Activated naive CD8-positive, alpha-beta T cell treated with anti-CD3 and anti-CD28 coated beads for 36 hours (primary cell): ENCODE measurements at regions not wholly inside any gene's neighbourhood (a gene's known extent, or its start where the extent isn't known, plus 50 kb on each side); places are given as distances from the start of the nearest gene placed in this dataset.

Experiments used
- DNase-seq: peaks from one replicate; pipeline ENCODE4 v3.0.0; 2021
- H3K27ac Mint-ChIP-seq: one replicate; pipeline ENCODE4 v1.8.0; 2022; ENCODE audit warnings: mild to moderate bottlenecking, moderate library complexity, mixed read lengths
- H3K27me3 Mint-ChIP-seq: one replicate; pipeline ENCODE4 v1.8.0; 2022; ENCODE audit warnings: mild to moderate bottlenecking, mixed read lengths
- H3K36me3 Mint-ChIP-seq: one replicate; pipeline ENCODE4 v1.8.0; 2021; ENCODE audit warnings: mild to moderate bottlenecking, mixed read lengths
- H3K4me1 Mint-ChIP-seq: one replicate; pipeline ENCODE4 v1.8.0; 2021; ENCODE audit warnings: mixed read lengths
- H3K4me3 Mint-ChIP-seq: one replicate; pipeline ENCODE4 v1.8.0; 2022; ENCODE audit warnings: mild to moderate bottlenecking, moderate library complexity, mixed read lengths
- H3K9me3 Mint-ChIP-seq: one replicate; pipeline ENCODE4 v1.8.0; 2022; ENCODE audit warnings: mixed read lengths

DNA sequence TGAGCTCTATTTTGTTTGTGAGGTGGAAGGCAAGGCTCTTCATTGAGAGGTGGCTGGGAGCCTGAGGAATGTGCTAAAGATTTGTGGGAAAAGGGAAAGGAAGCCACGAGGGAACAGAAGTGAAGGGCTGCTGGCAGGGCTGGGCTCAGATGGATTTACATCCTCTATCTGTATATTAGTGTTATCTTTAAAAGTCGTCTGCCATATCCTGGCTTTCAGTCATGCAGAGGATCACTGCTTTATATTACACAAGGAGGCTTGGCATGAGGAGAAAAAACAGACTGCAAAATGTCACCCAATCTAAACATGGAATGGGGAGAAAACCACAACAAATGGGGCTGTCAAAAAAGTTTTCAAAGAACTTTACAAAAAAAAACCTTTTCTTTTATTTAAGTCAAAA is 434.4 kb downstream of the HRH4 start:
- Mint-ChIP-seq H3K27ac (no peak overlapping the region), H3K4me1 (no peaks in the 10 kb centered on the region), H3K36me3 (no peaks in the 10 kb centered on the region)

DNA sequence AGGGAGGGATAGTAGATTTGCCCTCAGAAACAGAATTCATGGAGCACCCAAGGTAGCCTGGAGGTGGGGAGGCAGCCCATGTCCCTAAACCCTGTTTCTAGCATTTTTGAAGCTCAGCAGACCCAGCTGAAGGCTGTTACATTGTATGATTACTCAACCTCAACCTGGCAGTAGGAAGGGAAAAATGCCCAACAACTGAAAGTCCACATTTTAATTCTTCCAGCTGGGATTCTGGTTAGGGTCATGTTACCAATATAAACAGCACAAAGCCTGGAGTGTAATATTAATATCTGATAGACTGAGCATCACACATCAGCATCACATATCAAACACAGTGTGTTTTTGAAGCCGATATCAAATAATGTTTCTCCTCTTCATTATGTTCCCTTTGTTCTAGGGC is 437.0 kb downstream of the HRH4 start:
- no peaks in the 10 kb centered on the region for H3K4me1 Mint-ChIP-seq
- no peaks in the 10 kb centered on the region for H3K36me3 Mint-ChIP-seq
- H3K27ac Mint-ChIP-seq: no peak overlapping the region
- H3K9me3 Mint-ChIP-seq: peaks cover 5% of the 10 kb centered on the region
- no peak overlapping the region for H3K4me3 Mint-ChIP-seq
- no peak for DNase-seq
- H3K27me3 Mint-ChIP-seq: peaks cover 7% of the 10 kb centered on the region

More for the DNA sequence above, 434.4 kb downstream of the HRH4 start:
- Mint-ChIP-seq H3K27me3 (peaks cover 1% of the 10 kb centered on the region), H3K9me3 (no peaks in the 10 kb centered on the region), H3K4me3 (no peak overlapping the region)
- DNase-seq: no peak

DNA sequence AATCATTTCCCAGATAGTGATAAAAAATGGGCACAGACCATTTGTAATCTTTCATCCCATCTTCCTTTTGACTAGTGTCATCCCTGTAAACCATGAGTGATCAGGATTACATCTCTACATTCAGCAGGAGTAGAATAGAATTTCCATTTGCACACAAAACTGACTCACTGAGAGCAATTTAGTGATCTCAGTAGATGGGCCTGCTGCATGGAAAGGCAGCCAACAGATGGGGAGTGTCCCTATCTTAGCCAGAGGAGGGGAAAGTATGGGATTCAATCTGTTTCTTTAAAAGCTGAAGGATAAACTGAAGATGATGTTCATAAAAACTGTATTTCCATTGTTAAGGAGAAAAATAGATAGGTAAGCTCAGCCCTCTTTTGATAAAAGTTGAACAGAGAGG is 441.7 kb downstream of the ZNF521 start:
- DNase-seq: no peak
- no peaks in the 10 kb centered on the region for H3K27me3 Mint-ChIP-seq
- H3K36me3 Mint-ChIP-seq: no peaks in the 10 kb centered on the region
- H3K27ac Mint-ChIP-seq: no peak overlapping the region
- no peaks in the 10 kb centered on the region for H3K4me1 Mint-ChIP-seq
- no peak overlapping the region for H3K4me3 Mint-ChIP-seq
- H3K9me3 Mint-ChIP-seq: no peaks in the 10 kb centered on the region

DNA sequence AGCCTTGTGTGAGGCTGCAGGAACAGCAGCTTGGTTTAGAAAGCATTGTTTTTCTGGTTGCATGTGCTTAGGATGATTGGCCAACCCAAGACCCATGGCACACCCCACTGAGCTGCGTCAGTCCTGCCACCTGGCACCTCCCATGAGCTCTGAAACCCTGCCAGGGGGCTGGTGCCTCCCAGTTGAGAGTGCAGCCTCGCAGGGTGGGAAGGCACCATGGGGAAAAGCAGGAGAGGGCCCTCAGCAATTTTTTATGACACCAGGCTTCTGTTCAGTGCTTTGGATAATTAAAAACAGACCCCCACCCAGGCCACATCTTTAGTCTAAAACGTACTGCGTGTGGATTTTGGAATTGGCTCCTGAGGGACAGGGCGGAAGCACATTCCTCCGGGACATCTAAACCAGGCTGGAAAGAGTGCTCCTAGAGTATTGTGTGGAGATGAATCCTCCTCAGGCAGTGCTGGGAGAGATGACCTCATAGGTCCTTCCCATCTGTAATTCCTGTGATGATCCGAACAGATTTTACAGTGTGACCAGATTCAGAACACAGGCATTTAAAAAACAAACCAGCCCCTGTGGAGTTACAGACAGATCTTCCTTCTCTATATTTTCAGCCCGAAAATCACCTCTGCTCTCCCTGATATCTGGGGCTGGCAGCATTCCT is 438.3 kb downstream of the ZNF521 start:
- Mint-ChIP-seq H3K27ac (no peak overlapping the region), H3K9me3 (no peaks in the 10 kb centered on the region), H3K4me1 (no peaks in the 10 kb centered on the region), H3K36me3 (no peaks in the 10 kb centered on the region), H3K4me3 (no peak overlapping the region), H3K27me3 (peaks cover 3% of the 10 kb centered on the region)
- DNase-seq: no peak

GRCh38 chr18:24914171-24914525 is 437.8 kb downstream of the ZNF521 start:
- H3K4me1 Mint-ChIP-seq: no peaks in the 10 kb centered on the region

GRCh38 chr18:24914685-24915084 is 437.3 kb downstream of the ZNF521 start:
- Mint-ChIP-seq H3K4me1 (no peaks in the 10 kb centered on the region), H3K27me3 (peaks cover 3% of the 10 kb centered on the region), H3K9me3 (no peaks in the 10 kb centered on the region), H3K36me3 (no peaks in the 10 kb centered on the region), H3K4me3 (no peak overlapping the region), H3K27ac (no peak overlapping the region)
- DNase-seq: no peak

More at GRCh38 chr18:24914171-24914525, 437.8 kb downstream of the ZNF521 start:
- Mint-ChIP-seq H3K4me3 (no peak overlapping the region), H3K27me3 (peaks cover 3% of the 10 kb centered on the region), H3K9me3 (no peaks in the 10 kb centered on the region), H3K27ac (no peak overlapping the region), H3K36me3 (no peaks in the 10 kb centered on the region)
- no peak for DNase-seq

DNA sequence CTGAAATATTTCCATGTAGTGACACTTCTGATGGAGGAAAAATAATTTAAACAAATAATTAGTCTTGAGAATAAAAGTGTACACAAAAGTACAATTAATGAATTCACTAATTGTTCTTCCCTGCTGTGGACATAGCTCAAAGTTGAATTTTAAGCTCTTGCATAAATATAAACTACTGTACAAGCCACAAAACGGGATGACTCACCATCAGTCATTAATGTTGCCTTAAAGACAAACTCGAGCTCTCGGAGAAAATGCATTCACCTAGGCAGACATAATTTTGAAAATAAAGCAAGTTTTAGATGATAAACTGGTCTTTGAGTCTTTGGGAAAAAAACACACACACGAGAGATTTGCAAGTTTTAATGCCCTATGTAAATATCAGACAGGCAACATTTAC is 436.4 kb downstream of the ZNF521 start:
- Mint-ChIP-seq H3K27ac (no peak overlapping the region), H3K27me3 (peaks cover 3% of the 10 kb centered on the region), H3K4me3 (no peak overlapping the region), H3K9me3 (no peaks in the 10 kb centered on the region), H3K4me1 (no peaks in the 10 kb centered on the region), H3K36me3 (no peaks in the 10 kb centered on the region)
- no peak for DNase-seq

DNA sequence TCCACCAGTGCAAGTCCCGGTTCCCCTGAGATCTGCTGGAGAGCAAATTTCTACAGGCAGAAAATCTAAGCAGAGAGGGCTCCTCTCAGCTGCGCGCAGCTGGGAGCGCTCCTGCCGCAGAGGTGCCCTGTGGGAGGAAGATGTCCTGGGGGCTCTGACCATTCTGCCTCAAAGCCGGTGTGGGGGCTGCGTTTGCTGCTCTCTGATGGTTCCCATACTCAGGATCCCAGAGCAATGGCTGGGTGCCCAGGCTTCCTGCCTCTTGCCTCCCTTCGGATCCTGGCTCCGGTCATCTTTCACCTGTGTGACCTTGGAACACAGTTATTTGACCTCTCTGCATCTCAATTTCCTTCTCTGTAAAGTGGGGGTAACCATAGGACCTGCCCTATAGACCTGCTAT is 434.2 kb downstream of the ZNF521 start:
- Mint-ChIP-seq H3K4me1 (no peaks in the 10 kb centered on the region), H3K27me3 (peaks cover 3% of the 10 kb centered on the region), H3K36me3 (no peaks in the 10 kb centered on the region), H3K9me3 (no peaks in the 10 kb centered on the region), H3K4me3 (no peak overlapping the region), H3K27ac (no peak overlapping the region)
- DNase-seq: no peak

DNA sequence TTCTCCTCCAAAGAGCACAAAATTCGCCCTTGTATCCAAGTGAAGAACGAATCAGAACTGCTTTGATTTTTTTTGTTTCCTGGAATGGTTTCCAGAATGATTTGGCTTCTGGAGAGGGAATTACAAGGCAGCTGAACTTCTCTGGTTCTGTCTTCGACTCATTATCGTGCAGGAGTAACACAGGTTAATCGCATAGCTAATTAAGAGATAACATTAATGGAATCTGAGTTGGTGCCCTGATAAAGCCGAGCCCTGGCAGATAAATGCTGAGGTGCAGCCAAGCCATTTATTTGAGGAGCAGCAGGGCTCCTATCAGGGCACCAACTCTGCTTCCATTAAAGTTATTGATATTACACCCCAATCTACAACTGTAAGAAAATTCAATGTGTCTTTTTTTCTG is 433.7 kb downstream of the ZNF521 start:
- H3K4me3 Mint-ChIP-seq: no peak overlapping the region
- no peak for DNase-seq
- H3K36me3 Mint-ChIP-seq: no peaks in the 10 kb centered on the region
- H3K27ac Mint-ChIP-seq: no peak overlapping the region
- H3K27me3 Mint-ChIP-seq: peaks cover 3% of the 10 kb centered on the region
- H3K9me3 Mint-ChIP-seq: no peaks in the 10 kb centered on the region
- H3K4me1 Mint-ChIP-seq: no peaks in the 10 kb centered on the region

- H3K4me3 Mint-ChIP-seq: no peak overlapping the region
- no peak overlapping the region for H3K27ac Mint-ChIP-seq
- H3K36me3 Mint-ChIP-seq: no peaks in the 10 kb centered on the region
- peaks cover 3% of the 10 kb centered on the region for H3K27me3 Mint-ChIP-seq
- no peaks in the 10 kb centered on the region for H3K4me1 Mint-ChIP-seq
- H3K9me3 Mint-ChIP-seq: no peaks in the 10 kb centered on the region
- DNase-seq: no peak
Measured at GRCh38 chr18:24919181-24919797, 432.7 kb downstream of the ZNF521 start.

DNA sequence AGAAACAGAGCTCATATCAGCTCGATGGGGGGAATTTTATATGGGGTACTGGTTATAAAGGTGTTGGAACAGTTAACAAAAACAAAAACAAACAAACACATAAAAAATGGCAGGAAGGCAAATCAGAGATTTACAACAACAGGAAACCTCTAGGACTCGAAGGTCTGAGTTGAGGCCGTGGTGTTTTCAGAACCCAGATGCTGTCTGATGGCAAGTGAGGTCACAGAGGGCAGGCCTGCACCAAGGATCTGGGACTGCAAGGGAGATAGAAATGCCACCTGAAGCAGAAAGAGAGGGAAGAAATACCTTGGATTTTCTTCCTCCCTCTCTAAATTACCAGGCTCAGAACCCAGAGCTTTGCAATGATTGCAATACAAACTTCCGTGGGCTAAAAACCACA is 429.5 kb downstream of the ZNF521 start:
- Mint-ChIP-seq H3K4me1 (no peaks in the 10 kb centered on the region), H3K9me3 (no peaks in the 10 kb centered on the region), H3K27me3 (no peaks in the 10 kb centered on the region), H3K27ac (no peak overlapping the region), H3K4me3 (no peak overlapping the region), H3K36me3 (no peaks in the 10 kb centered on the region)
- DNase-seq: no peak

GRCh38 chr18:24923138-24923537 is 428.8 kb downstream of the ZNF521 start:
- no peak for DNase-seq
- Mint-ChIP-seq H3K4me1 (no peaks in the 10 kb centered on the region), H3K27me3 (no peaks in the 10 kb centered on the region), H3K27ac (no peak overlapping the region), H3K36me3 (no peaks in the 10 kb centered on the region), H3K4me3 (no peak overlapping the region), H3K9me3 (no peaks in the 10 kb centered on the region)

- Mint-ChIP-seq H3K27ac (no peak overlapping the region), H3K4me3 (no peak overlapping the region), H3K9me3 (no peaks in the 10 kb centered on the region), H3K27me3 (no peaks in the 10 kb centered on the region), H3K36me3 (no peaks in the 10 kb centered on the region), H3K4me1 (no peaks in the 10 kb centered on the region)
- DNase-seq: no peak
Measured at GRCh38 chr18:24924066-24924716, 427.8 kb downstream of the ZNF521 start.

- no peaks in the 10 kb centered on the region for H3K36me3 Mint-ChIP-seq
- no peak overlapping the region for H3K27ac Mint-ChIP-seq
- no peaks in the 10 kb centered on the region for H3K27me3 Mint-ChIP-seq
- no peak for DNase-seq
- no peak overlapping the region for H3K4me3 Mint-ChIP-seq
- no peaks in the 10 kb centered on the region for H3K4me1 Mint-ChIP-seq
- H3K9me3 Mint-ChIP-seq: no peaks in the 10 kb centered on the region
Measured at GRCh38 chr18:24926649-24927048, 425.3 kb downstream of the ZNF521 start.

GRCh38 chr18:24928301-24928878 is 423.6 kb downstream of the ZNF521 start:
- no peak for DNase-seq
- Mint-ChIP-seq H3K9me3 (no peaks in the 10 kb centered on the region), H3K4me1 (no peaks in the 10 kb centered on the region)

GRCh38 chr18:24930478-24930877 is 421.5 kb downstream of the ZNF521 start:
- no peaks in the 10 kb centered on the region for H3K9me3 Mint-ChIP-seq
- DNase-seq: no peak

More at GRCh38 chr18:24928301-24928878, 423.6 kb downstream of the ZNF521 start:
- Mint-ChIP-seq H3K27ac (no peak overlapping the region), H3K27me3 (no peaks in the 10 kb centered on the region), H3K36me3 (no peaks in the 10 kb centered on the region), H3K4me3 (no peak overlapping the region)

More at GRCh38 chr18:24930478-24930877, 421.5 kb downstream of the ZNF521 start:
- H3K4me3 Mint-ChIP-seq: no peak overlapping the region
- H3K4me1 Mint-ChIP-seq: no peaks in the 10 kb centered on the region
- H3K27me3 Mint-ChIP-seq: no peaks in the 10 kb centered on the region
- no peaks in the 10 kb centered on the region for H3K36me3 Mint-ChIP-seq
- H3K27ac Mint-ChIP-seq: no peak overlapping the region
